Thyroid gland (tissue), 4 donors: ENCODE measurements at regions not wholly inside any gene's neighbourhood (a gene's known extent, or its start where the extent isn't known, plus 50 kb on each side); places are given as distances from the start of the nearest gene placed in this dataset.
"Not testable (repeated sequence)": the region's sequence is repeated elsewhere in the genome, so short reads cannot be mapped to it uniquely, and the experiment has no call there.

Experiments used
- DNase-seq, 2 donors: peaks; one replicate each; pipeline ENCODE4 v3.0.0-alpha.2; 2019
- H3K27ac ChIP-seq, 3 donors: fragments of 200-600 bp; sonication (generic); 1 replicate in 2 of 3; 2 replicates in 1 of 3; pipeline ENCODE4 v1.5.1; 2016 to 2019; ENCODE audit warnings: mild to moderate bottlenecking in 1 of 3, moderate library complexity in 1 of 3
- H3K27me3 ChIP-seq: fragments of 200-600 bp; sonication (generic); one replicate; pipeline ENCODE4 v1.5.1; 2019
- H3K36me3 ChIP-seq, 2 donors: fragments of 200-600 bp; sonication (generic); one replicate each; pipeline ENCODE4 v1.5.1; 2016 to 2019
- H3K4me1 ChIP-seq, 2 donors: fragments of 200-600 bp; sonication (generic); one replicate each; pipeline ENCODE4 v1.5.1; 2017 to 2019
- H3K4me3 ChIP-seq, 3 donors: fragments of 200-600 bp; sonication (generic); replicated peaks in 1 of 3; 1 replicate in 2 of 3; 2 replicates in 1 of 3; pipeline ENCODE4 v1.5.1; 2016; ENCODE audit warnings: mild to moderate bottlenecking in 1 of 3
- H3K9me3 ChIP-seq: fragments of 200-600 bp; sonication (generic); one replicate; pipeline ENCODE4 v1.5.1; 2017
- CTCF ChIP-seq, 6 experiments: fragments of 200-600 bp in 3 of 6; fragments of 450-650 bp in 3 of 6; sonication (generic) in 3 of 6; IDR thresholded peaks; one replicate each; pipeline ENCODE4 v1.5.1; 2016 to 2019; ENCODE audit warnings: antibody characterized with exemption in 6 of 6, mild to moderate bottlenecking in 2 of 6, inconsistent platforms in 1 of 6, moderate library complexity in 1 of 6
- POLR2A ChIP-seq, 2 donors: fragments of 450-650 bp; IDR thresholded peaks; one replicate each; pipeline ENCODE4 v1.6.1; 2017; ENCODE audit warnings: antibody characterized with exemption in 2 of 2, mild to moderate bottlenecking in 2 of 2, moderate library complexity in 1 of 2
- WGBS, 2 donors: methylation state at CpG; one replicate each; pipeline ENCODE4 v1.1.5; 2017; 5-methylcytosine and 5-hydroxymethylcytosine counted together
- intact Hi-C: fragments of 100-400 bp; cut with DNase I; formaldehyde crosslinking; loops from one replicate; pipeline ENCODE4 v1.15.1; 2023

- H3K9me3 ChIP-seq, result no peaks in the 10 kb centered on the region
- no peaks in the 10 kb centered on the region for H3K4me1 ChIP-seq
- no peak overlapping the region for H3K4me3 ChIP-seq
- intact Hi-C loops, result no loop called here
- no peak for DNase-seq
- H3K36me3 ChIP-seq, result no peaks in the 10 kb centered on the region
- TF ChIP-seq CTCF (IDR thresholded peaks at IDR 0.05) (no peak), POLR2A (IDR thresholded peaks at IDR 0.05) (no peak)
- H3K27me3 ChIP-seq, result no peaks in the 10 kb centered on the region
- WGBS, 2 donors, result 66 to 84% methylated on average over 3 of the region's 3 CpGs
- no peak overlapping the region for H3K27ac ChIP-seq
Observed at GRCh38 chr10:65670087-65670486, 1255.7 kb upstream of the LRRTM3 start.

GRCh38 chr10:65670596-65670995 lies 1255.2 kb upstream of the LRRTM3 start:
- H3K27me3 ChIP-seq, H3K9me3 ChIP-seq, H3K4me3 ChIP-seq, intact Hi-C loops, H3K27ac ChIP-seq, H3K36me3 ChIP-seq, DNase-seq, H3K4me1 ChIP-seq: not testable (repeated sequence)
- 97 to 100% methylated on average over 1 of the region's 1 CpG for WGBS, 2 donors

- 94% methylated on average over 7 of the region's 7 CpGs for WGBS, 2 donors
Observed at GRCh38 chr10:65675236-65675635, 1250.6 kb upstream of the LRRTM3 start.

GRCh38 chr10:65684896-65685295 lies 1240.9 kb upstream of the LRRTM3 start:
- H3K4me1 ChIP-seq, result no peaks in the 10 kb centered on the region
- H3K27me3 ChIP-seq, result no peaks in the 10 kb centered on the region
- H3K36me3 ChIP-seq, result no peaks in the 10 kb centered on the region
- intact Hi-C loops, result no loop called here
- TF ChIP-seq POLR2A (IDR thresholded peaks at IDR 0.05) (no peak), CTCF (IDR thresholded peaks at IDR 0.05) (no peak)
- H3K9me3 ChIP-seq, result no peaks in the 10 kb centered on the region
- no peak for DNase-seq
- H3K4me3 ChIP-seq, result no peak overlapping the region
- no peak overlapping the region for H3K27ac ChIP-seq
- 96 to 97% methylated on average over 2 of the region's 2 CpGs for WGBS, 2 donors

More at GRCh38 chr10:65675236-65675635, 1250.6 kb upstream of the LRRTM3 start:
- no peak overlapping the region for H3K27ac ChIP-seq
- no peak for TF ChIP-seq POLR2A (IDR thresholded peaks at IDR 0.05)
- no peak for TF ChIP-seq CTCF (IDR thresholded peaks at IDR 0.05)
- H3K4me3 ChIP-seq, result no peak overlapping the region
- H3K4me1 ChIP-seq, result no peaks in the 10 kb centered on the region
- no peaks in the 10 kb centered on the region for H3K27me3 ChIP-seq
- DNase-seq, result no peak
- H3K9me3 ChIP-seq, result no peaks in the 10 kb centered on the region
- H3K36me3 ChIP-seq, result no peaks in the 10 kb centered on the region
- intact Hi-C loops, result no loop called here

GRCh38 chr10:65701168-65701776 lies 1224.6 kb upstream of the LRRTM3 start:
- no peak for TF ChIP-seq CTCF (IDR thresholded peaks at IDR 0.05)
- no peak for TF ChIP-seq POLR2A (IDR thresholded peaks at IDR 0.05)
- Histone ChIP-seq H3K4me1 (no peaks in the 10 kb centered on the region), H3K9me3 (no peaks in the 10 kb centered on the region), H3K27me3 (no peaks in the 10 kb centered on the region), H3K4me3 (no peak overlapping the region), H3K27ac (no peak overlapping the region), H3K36me3 (no peaks in the 10 kb centered on the region)
- DNase-seq, result no peak
- intact Hi-C loops, result no loop called here
- WGBS, 2 donors, result 92 to 96% methylated on average over 1 of the region's 1 CpG

GRCh38 chr10:65708057-65708456 lies 1217.8 kb upstream of the LRRTM3 start:
- Histone ChIP-seq H3K9me3 (no peaks in the 10 kb centered on the region), H3K36me3 (no peaks in the 10 kb centered on the region), H3K4me1 (no peaks in the 10 kb centered on the region), H3K27me3 (no peaks in the 10 kb centered on the region), H3K4me3 (no peak overlapping the region), H3K27ac (no peak overlapping the region)
- TF ChIP-seq POLR2A (IDR thresholded peaks at IDR 0.05) (no peak), CTCF (IDR thresholded peaks at IDR 0.05) (no peak)
- no peak for DNase-seq
- WGBS, 2 donors, result 38 to 80% methylated on average over 1 of the region's 1 CpG
- intact Hi-C loops, result no loop called here
